DOHH2 (cell line): ENCODE measurements at regions not wholly inside any gene's neighbourhood (a gene's known extent, or its start where the extent isn't known, plus 50 kb on each side); places are given as distances from the start of the nearest gene placed in this dataset.

Source experiments
- CTCF ChIP-seq: fragments of 200-600 bp; sonication (generic); IDR thresholded peaks from one replicate; pipeline ENCODE4 v1.5.1; 2014; ENCODE audit warnings: antibody characterized with exemption, mild to moderate bottlenecking, low read depth, low read length; ENCODE audit not compliant: poor library complexity, severe bottlenecking
- EZH2phosphoT487 ChIP-seq: fragments of 200-600 bp; sonication (generic); IDR thresholded peaks from 2 replicates; pipeline ENCODE4 v1.6.1; 2017; ENCODE audit warnings: borderline replicate concordance, mild to moderate bottlenecking, antibody characterized with exemption, low read length, moderate library complexity, mixed read lengths

DNA sequence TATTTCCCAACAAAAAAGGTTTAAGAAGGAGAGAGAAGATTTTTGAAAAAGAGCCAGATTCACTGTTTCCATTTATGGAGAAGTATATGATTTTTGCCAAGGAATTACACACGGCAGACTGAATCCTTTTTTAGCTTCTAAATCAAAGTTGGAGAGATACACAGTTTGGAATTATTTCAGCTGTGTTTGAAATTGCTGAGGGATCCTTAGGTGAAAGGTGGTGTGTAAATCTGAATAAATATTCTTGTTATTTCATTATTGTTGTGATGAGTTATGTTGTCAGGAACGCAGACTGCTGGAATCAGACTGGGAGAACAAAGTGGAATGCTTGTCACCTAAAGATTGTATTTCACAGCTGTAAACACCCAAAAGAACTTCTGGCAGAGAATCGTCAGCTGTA, 168.5 kb upstream of the AKIRIN2 start:
- TF ChIP-seq CTCF = no peak
- no peak for TF ChIP-seq EZH2phosphoT487
